ENCODE measurements at regions not wholly inside any gene's neighbourhood (a gene's known extent, or its start where the extent isn't known, plus 50 kb on each side); places are given as distances from the start of the nearest gene placed in this dataset.

- TF ChIP-seq POLR2A (IDR thresholded peaks at IDR 0.05), result no peak
- TF ChIP-seq, protein P1, sequence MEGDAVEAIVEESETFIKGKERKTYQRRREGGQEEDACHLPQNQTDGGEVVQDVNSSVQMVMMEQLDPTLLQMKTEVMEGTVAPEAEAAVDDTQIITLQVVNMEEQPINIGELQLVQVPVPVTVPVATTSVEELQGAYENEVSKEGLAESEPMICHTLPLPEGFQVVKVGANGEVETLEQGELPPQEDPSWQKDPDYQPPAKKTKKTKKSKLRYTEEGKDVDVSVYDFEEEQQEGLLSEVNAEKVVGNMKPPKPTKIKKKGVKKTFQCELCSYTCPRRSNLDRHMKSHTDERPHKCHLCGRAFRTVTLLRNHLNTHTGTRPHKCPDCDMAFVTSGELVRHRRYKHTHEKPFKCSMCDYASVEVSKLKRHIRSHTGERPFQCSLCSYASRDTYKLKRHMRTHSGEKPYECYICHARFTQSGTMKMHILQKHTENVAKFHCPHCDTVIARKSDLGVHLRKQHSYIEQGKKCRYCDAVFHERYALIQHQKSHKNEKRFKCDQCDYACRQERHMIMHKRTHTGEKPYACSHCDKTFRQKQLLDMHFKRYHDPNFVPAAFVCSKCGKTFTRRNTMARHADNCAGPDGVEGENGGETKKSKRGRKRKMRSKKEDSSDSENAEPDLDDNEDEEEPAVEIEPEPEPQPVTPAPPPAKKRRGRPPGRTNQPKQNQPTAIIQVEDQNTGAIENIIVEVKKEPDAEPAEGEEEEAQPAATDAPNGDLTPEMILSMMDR (IDR thresholded peaks at IDR 0.05), result no peak
Observed at GRCh38 chr6:134853111-134854055, 96.5 kb downstream of the ALDH8A1 start.

All from uterus (tissue), 2 donors.